ENCODE measurements at regions not wholly inside any gene's neighbourhood (a gene's known extent, or its start where the extent isn't known, plus 50 kb on each side); places are given as distances from the start of the nearest gene placed in this dataset.

DNA sequence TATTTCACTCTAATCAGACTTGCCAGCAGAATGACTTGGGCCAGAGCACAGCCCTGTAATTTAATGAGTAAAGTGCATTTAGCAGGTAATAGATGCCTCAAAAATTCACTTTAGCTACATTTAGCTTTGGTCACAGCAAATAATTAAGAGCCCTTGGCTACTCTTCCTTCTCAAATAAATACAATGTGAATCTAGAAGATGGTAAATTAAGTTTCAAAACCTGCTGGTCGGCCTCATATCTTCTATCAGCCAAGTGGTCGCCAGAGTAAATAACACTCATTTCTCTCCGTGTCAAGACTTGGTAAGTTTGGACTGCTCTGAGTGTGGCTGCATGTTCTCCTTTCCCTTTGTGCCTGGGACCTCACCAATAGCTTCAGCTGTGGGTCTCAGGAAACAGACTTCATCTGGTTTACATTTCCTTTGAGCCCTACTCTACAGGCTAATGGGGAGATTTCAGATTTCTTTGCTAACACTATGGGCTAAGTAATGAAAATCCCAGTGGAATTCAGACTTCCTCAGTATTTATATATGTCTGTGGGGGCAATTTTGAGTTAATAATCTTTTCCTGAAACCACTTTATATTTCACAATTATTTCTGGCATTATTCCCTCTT lies 375.8 kb downstream of the RBM43 start (continued):
- TF ChIP-seq, protein P1, sequence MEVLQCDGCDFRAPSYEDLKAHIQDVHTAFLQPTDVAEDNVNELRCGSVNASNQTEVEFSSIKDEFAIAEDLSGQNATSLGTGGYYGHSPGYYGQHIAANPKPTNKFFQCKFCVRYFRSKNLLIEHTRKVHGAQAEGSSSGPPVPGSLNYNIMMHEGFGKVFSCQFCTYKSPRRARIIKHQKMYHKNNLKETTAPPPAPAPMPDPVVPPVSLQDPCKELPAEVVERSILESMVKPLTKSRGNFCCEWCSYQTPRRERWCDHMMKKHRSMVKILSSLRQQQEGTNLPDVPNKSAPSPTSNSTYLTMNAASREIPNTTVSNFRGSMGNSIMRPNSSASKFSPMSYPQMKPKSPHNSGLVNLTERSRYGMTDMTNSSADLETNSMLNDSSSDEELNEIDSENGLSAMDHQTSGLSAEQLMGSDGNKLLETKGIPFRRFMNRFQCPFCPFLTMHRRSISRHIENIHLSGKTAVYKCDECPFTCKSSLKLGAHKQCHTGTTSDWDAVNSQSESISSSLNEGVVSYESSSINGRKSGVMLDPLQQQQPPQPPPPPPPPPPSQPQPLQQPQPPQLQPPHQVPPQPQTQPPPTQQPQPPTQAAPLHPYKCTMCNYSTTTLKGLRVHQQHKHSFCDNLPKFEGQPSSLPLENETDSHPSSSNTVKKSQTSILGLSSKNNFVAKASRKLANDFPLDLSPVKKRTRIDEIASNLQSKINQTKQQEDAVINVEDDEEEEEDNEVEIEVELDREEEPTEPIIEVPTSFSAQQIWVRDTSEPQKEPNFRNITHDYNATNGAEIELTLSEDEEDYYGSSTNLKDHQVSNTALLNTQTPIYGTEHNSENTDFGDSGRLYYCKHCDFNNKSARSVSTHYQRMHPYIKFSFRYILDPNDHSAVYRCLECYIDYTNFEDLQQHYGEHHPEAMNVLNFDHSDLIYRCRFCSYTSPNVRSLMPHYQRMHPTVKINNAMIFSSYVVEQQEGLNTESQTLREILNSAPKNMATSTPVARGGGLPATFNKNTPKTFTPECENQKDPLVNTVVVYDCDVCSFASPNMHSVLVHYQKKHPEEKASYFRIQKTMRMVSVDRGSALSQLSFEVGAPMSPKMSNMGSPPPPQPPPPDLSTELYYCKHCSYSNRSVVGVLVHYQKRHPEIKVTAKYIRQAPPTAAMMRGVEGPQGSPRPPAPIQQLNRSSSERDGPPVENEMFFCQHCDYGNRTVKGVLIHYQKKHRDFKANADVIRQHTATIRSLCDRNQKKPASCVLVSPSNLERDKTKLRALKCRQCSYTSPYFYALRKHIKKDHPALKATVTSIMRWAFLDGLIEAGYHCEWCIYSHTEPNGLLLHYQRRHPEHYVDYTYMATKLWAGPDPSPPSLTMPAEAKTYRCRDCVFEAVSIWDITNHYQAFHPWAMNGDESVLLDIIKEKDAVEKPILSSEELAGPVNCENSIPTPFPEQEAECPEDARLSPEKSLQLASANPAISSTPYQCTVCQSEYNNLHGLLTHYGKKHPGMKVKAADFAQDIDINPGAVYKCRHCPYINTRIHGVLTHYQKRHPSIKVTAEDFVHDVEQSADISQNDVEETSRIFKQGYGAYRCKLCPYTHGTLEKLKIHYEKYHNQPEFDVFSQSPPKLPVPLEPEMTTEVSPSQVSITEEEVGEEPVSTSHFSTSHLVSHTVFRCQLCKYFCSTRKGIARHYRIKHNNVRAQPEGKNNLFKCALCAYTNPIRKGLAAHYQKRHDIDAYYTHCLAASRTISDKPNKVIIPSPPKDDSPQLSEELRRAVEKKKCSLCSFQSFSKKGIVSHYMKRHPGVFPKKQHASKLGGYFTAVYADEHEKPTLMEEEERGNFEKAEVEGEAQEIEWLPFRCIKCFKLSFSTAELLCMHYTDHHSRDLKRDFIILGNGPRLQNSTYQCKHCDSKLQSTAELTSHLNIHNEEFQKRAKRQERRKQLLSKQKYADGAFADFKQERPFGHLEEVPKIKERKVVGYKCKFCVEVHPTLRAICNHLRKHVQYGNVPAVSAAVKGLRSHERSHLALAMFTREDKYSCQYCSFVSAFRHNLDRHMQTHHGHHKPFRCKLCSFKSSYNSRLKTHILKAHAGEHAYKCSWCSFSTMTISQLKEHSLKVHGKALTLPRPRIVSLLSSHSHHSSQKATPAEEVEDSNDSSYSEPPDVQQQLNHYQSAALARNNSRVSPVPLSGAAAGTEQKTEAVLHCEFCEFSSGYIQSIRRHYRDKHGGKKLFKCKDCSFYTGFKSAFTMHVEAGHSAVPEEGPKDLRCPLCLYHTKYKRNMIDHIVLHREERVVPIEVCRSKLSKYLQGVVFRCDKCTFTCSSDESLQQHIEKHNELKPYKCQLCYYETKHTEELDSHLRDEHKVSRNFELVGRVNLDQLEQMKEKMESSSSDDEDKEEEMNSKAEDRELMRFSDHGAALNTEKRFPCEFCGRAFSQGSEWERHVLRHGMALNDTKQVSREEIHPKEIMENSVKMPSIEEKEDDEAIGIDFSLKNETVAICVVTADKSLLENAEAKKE (CRISPR knock-in tag; IDR thresholded peaks at IDR 0.05), result no peak
- no peak for TF ChIP-seq ZNF114 (CRISPR knock-in tag; IDR thresholded peaks at IDR 0.05)

DNA sequence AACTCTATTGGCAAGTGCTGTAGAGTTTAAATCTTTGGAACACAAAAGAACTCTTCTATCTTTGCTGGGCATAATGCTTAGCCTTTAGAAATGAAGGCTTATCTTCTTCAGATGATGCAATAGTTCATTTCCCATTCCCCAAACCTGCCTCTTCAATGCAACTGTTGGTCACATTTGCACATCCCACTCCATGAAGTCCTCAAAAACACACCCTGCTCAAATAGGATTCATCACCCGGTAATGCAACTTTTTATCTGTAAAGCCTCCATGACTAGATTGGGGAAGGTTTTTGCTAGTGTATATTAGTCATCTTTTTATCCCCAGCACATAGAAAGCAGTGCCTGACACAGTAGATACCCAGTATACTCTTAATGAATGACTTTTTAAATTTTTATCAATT lies 376.4 kb downstream of the RBM43 start:
- Histone ChIP-seq H3K4me2 (no peak overlapping the region), H3F3A (replicated peaks; ENCODE audit: low read depth) (no peaks in the 10 kb centered on the region), H3K4me3 (no peak overlapping the region), H3K9me2 (ENCODE audit: insufficient read depth) (peaks cover 13% of the 10 kb centered on the region; the same call in 1 of the 2 replicates), H4K20me1 (replicated peaks; ENCODE audit: insufficient read depth) (no peaks in the 10 kb centered on the region), H3K4me1 (ENCODE audit: insufficient read depth) (no peaks in the 10 kb centered on the region), H3K36me3 (ENCODE audit: insufficient read depth) (no peaks in the 10 kb centered on the region), H3K27me3 (ENCODE audit: insufficient read depth) (no peaks in the 10 kb centered on the region), H2AFZ (no peak overlapping the region), H3K79me2 (replicated peaks; ENCODE audit: insufficient read depth) (no peaks in the 10 kb centered on the region), H3K27ac (ENCODE audit: low read depth) (no peak overlapping the region)
- Mint-ChIP-seq H3K36me3 (ENCODE audit: low read depth) (peaks cover 12% of the 10 kb centered on the region; the same call in 2 of the 3 replicates), H3K4me1 (no peaks in the 10 kb centered on the region), H3K27me3 (ENCODE audit: insufficient read depth, low read depth, poor library complexity) (peaks cover 2% of the 10 kb centered on the region), H3K27ac (no peak overlapping the region), H3K9me3 (peaks cover 3% of the 10 kb centered on the region; the same call in 1 of the 3 replicates), H3K4me3 (no peak overlapping the region)
- ATAC-seq (no peak), DNase-seq (ENCODE audit: low spot score) (no peak)
- TF ChIP-seq POLR2AphosphoS5 (IDR thresholded peaks at IDR 0.05; ENCODE audit: low read depth), result no peak
- no peak for TF ChIP-seq STAT1 (IDR thresholded peaks at IDR 0.05; ENCODE audit: unreplicated experiment)
- TF ChIP-seq, protein P2, sequence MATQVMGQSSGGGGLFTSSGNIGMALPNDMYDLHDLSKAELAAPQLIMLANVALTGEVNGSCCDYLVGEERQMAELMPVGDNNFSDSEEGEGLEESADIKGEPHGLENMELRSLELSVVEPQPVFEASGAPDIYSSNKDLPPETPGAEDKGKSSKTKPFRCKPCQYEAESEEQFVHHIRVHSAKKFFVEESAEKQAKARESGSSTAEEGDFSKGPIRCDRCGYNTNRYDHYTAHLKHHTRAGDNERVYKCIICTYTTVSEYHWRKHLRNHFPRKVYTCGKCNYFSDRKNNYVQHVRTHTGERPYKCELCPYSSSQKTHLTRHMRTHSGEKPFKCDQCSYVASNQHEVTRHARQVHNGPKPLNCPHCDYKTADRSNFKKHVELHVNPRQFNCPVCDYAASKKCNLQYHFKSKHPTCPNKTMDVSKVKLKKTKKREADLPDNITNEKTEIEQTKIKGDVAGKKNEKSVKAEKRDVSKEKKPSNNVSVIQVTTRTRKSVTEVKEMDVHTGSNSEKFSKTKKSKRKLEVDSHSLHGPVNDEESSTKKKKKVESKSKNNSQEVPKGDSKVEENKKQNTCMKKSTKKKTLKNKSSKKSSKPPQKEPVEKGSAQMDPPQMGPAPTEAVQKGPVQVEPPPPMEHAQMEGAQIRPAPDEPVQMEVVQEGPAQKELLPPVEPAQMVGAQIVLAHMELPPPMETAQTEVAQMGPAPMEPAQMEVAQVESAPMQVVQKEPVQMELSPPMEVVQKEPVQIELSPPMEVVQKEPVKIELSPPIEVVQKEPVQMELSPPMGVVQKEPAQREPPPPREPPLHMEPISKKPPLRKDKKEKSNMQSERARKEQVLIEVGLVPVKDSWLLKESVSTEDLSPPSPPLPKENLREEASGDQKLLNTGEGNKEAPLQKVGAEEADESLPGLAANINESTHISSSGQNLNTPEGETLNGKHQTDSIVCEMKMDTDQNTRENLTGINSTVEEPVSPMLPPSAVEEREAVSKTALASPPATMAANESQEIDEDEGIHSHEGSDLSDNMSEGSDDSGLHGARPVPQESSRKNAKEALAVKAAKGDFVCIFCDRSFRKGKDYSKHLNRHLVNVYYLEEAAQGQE (IDR thresholded peaks at IDR 0.05; ENCODE audit: unreplicated experiment), result no peak
- TF ChIP-seq, protein P3, sequence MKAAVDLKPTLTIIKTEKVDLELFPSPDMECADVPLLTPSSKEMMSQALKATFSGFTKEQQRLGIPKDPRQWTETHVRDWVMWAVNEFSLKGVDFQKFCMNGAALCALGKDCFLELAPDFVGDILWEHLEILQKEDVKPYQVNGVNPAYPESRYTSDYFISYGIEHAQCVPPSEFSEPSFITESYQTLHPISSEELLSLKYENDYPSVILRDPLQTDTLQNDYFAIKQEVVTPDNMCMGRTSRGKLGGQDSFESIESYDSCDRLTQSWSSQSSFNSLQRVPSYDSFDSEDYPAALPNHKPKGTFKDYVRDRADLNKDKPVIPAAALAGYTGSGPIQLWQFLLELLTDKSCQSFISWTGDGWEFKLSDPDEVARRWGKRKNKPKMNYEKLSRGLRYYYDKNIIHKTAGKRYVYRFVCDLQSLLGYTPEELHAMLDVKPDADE (IDR thresholded peaks at IDR 0.05), result no peak
- TF ChIP-seq, protein P4, sequence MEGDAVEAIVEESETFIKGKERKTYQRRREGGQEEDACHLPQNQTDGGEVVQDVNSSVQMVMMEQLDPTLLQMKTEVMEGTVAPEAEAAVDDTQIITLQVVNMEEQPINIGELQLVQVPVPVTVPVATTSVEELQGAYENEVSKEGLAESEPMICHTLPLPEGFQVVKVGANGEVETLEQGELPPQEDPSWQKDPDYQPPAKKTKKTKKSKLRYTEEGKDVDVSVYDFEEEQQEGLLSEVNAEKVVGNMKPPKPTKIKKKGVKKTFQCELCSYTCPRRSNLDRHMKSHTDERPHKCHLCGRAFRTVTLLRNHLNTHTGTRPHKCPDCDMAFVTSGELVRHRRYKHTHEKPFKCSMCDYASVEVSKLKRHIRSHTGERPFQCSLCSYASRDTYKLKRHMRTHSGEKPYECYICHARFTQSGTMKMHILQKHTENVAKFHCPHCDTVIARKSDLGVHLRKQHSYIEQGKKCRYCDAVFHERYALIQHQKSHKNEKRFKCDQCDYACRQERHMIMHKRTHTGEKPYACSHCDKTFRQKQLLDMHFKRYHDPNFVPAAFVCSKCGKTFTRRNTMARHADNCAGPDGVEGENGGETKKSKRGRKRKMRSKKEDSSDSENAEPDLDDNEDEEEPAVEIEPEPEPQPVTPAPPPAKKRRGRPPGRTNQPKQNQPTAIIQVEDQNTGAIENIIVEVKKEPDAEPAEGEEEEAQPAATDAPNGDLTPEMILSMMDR (conservative IDR thresholded peaks at IDR 0.05; ENCODE audit: low read depth in 2 of 2), result no peak
- TF ChIP-seq NANOG (IDR thresholded peaks at IDR 0.05; ENCODE audit: borderline replicate concordance), result no peak
- no peak for TF ChIP-seq ZNF331 (CRISPR knock-in tag; IDR thresholded peaks at IDR 0.05; ENCODE audit: low read depth)
- TF ChIP-seq ZNF114 (CRISPR knock-in tag; IDR thresholded peaks at IDR 0.05), result no peak
- TF ChIP-seq JUNB (IDR thresholded peaks at IDR 0.05; ENCODE audit: unreplicated experiment), result no peak
- no peak for TF ChIP-seq CREB1 (CRISPR knock-in tag; IDR thresholded peaks at IDR 0.05; ENCODE audit: low read depth)

Measured in GM23338 (cell line).